SK-N-SH (cell line): ENCODE measurements at regions not wholly inside any gene's neighbourhood (a gene's known extent, or its start where the extent isn't known, plus 50 kb on each side); places are given as distances from the start of the nearest gene placed in this dataset.

ENCODE experiments used
- CTCF ChIA-PET: fragments of 300-600, 350-600 bp; formaldehyde crosslinking; extraction: SDS; loops from one replicate; lab custom pipeline; 2021; lab: Yijun Ruan, JAX
- POLR2A ChIA-PET: fragments of 350-600 bp; sonication (Branson Sonifier 250); formaldehyde crosslinking; extraction: SDS; loops from one replicate; lab custom pipeline; 2020; ENCODE audit warnings: antibody characterized with exemption, inconsistent platforms; lab: Yijun Ruan, JAX
- DNase-seq: peaks from one replicate; pipeline ENCODE4 v3.0.0; 2012
- H2AFZ ChIP-seq: fragments of 200-600 bp; sonication (generic); 2 replicates; pipeline ENCODE4 v1.8.1; 2016; ENCODE audit warnings: antibody characterized with exemption, mild to moderate bottlenecking, low read depth
- H3F3A ChIP-seq: fragments of 200-600 bp; sonication (generic); replicated peaks from 2 replicates; pipeline ENCODE3; 2016; ENCODE audit warnings: antibody characterized with exemption, mild to moderate bottlenecking; ENCODE audit not compliant: insufficient read depth
- H3K27ac ChIP-seq, 2 experiments: fragments of 200-500 bp in 1 of 2; fragments of 200-600 bp in 1 of 2; sonication (Bioruptor generic) in 1 of 2; sonication (generic), shearing (Covaris generic) in 1 of 2; 2 replicates each; pipeline versions ENCODE4 v1.5.1 to v1.6.1; 2014 to 2016; ENCODE audit warnings: low read depth in 2 of 2, inconsistent platforms in 1 of 2, low read length in 1 of 2, mild to moderate bottlenecking in 1 of 2, mixed read lengths in 1 of 2
- H3K27me3 ChIP-seq: fragments of 200-600 bp; sonication (generic), shearing (Covaris generic); 2 replicates; pipeline ENCODE4 v1.6.1; 2016; ENCODE audit warnings: mixed run types; ENCODE audit not compliant: insufficient read depth
- H3K36me3 ChIP-seq, 2 experiments: fragments of 200-500 bp in 1 of 2; fragments of 200-600 bp in 1 of 2; sonication (Bioruptor generic) in 1 of 2; sonication (generic) in 1 of 2; replicated peaks in 1 of 2; 2 replicates each; pipeline versions ENCODE3 to v1.5.1; 2014 to 2016; ENCODE audit warnings: low read length in 1 of 2, mild to moderate bottlenecking in 1 of 2; ENCODE audit not compliant: insufficient read depth in 2 of 2, control insufficient read depth in 1 of 2
- H3K4me1 ChIP-seq, 2 experiments: fragments of 200-500 bp in 1 of 2; fragments of 200-600 bp in 1 of 2; sonication (Bioruptor generic) in 1 of 2; sonication (generic), shearing (Covaris generic) in 1 of 2; 2 replicates each; pipeline versions ENCODE4 v1.5.1 to v1.6.1; 2014 to 2016; ENCODE audit warnings: low read depth in 1 of 2, low read length in 1 of 2, mixed run types in 1 of 2; ENCODE audit not compliant: insufficient read depth in 2 of 2, control insufficient read depth in 1 of 2
- H3K4me2 ChIP-seq: fragments of 200-600 bp; sonication (generic), shearing (Covaris generic); 2 replicates; pipeline ENCODE4 v1.6.1; 2017; ENCODE audit warnings: mixed run types
- H3K4me3 ChIP-seq, 2 experiments: fragments of 200-500 bp in 1 of 2; fragments of 200-600 bp in 1 of 2; sonication (Bioruptor generic) in 1 of 2; sonication (generic), shearing (Covaris generic) in 1 of 2; 2 replicates each; pipeline versions ENCODE4 v1.5.1 to v1.8.1; 2014 to 2016; ENCODE audit warnings: low read depth in 2 of 2, inconsistent platforms in 1 of 2, low read length in 1 of 2, mild to moderate bottlenecking in 1 of 2, mixed read lengths in 1 of 2, moderate library complexity in 1 of 2
- H3K79me2 ChIP-seq: fragments of 200-600 bp; sonication (generic); 2 replicates; pipeline ENCODE4 v1.8.1; 2017; ENCODE audit warnings: mild to moderate bottlenecking; ENCODE audit not compliant: insufficient read depth
- H3K9ac ChIP-seq: fragments of 200-600 bp; sonication (generic); 2 replicates; pipeline ENCODE4 v1.6.1; 2017; ENCODE audit warnings: mixed run types
- H3K9me2 ChIP-seq: fragments of 200-600 bp; sonication (generic); 2 replicates; pipeline ENCODE4 v1.6.1; 2017; ENCODE audit warnings: mixed run types
- H3K9me3 ChIP-seq: fragments of 200-600 bp; sonication (generic); 2 replicates; pipeline ENCODE4 v1.6.1; 2017; ENCODE audit warnings: mixed run types, mild to moderate bottlenecking, moderate library complexity
- H4K20me1 ChIP-seq: fragments of 200-600 bp; sonication (generic); 2 replicates; pipeline ENCODE4 v1.6.1; 2017; ENCODE audit warnings: mild to moderate bottlenecking, mixed run types; ENCODE audit not compliant: insufficient read depth
- ELF1 ChIP-seq: IDR thresholded peaks from 2 replicates; pipeline ENCODE4 v1.4.0; 2012
- EZH2phosphoT487 ChIP-seq: fragments of 200-600 bp; sonication (generic); IDR thresholded peaks from 2 replicates; pipeline ENCODE4 v1.6.1; 2017; ENCODE audit warnings: low read depth, mixed run types, mild to moderate bottlenecking, antibody characterized with exemption, moderate library complexity, borderline replicate concordance
- GABPA ChIP-seq: IDR thresholded peaks from 2 replicates; pipeline ENCODE4 v1.4.0; 2012; ENCODE audit warnings: low read depth, mild to moderate bottlenecking
- MAX ChIP-seq: IDR thresholded peaks from 2 replicates; pipeline ENCODE4 v1.4.0; 2012; ENCODE audit warnings: low read depth
- MXI1 ChIP-seq: IDR thresholded peaks from 2 replicates; pipeline ENCODE4 v1.6.1; 2012; ENCODE audit warnings: mild to moderate bottlenecking, low read depth, low read length, improper control_type of control experiment
- NFIC ChIP-seq: IDR thresholded peaks from 2 replicates; pipeline ENCODE4 v1.4.0; 2012; ENCODE audit warnings: borderline replicate concordance
- NRF1 ChIP-seq: IDR thresholded peaks from 2 replicates; pipeline ENCODE4 v1.6.1; 2012; ENCODE audit warnings: low read depth, mild to moderate bottlenecking, low read length
- POLR2AphosphoS5 ChIP-seq: IDR thresholded peaks from 2 replicates; pipeline ENCODE4 v1.6.1; 2012; ENCODE audit warnings: low read depth, low read length
- RAD21 ChIP-seq: IDR thresholded peaks from 2 replicates; pipeline ENCODE4 v1.6.1; 2012; ENCODE audit warnings: mild to moderate bottlenecking, low read length
- RFX5 ChIP-seq: IDR thresholded peaks from 2 replicates; pipeline ENCODE4 v1.6.1; 2012; ENCODE audit warnings: mild to moderate bottlenecking, improper control_type of control experiment, low read length
- TAF1 ChIP-seq: IDR thresholded peaks from 2 replicates; pipeline ENCODE4 v1.6.1; 2012; ENCODE audit warnings: low read depth, mild to moderate bottlenecking, low read length, moderate library complexity, borderline replicate concordance
- TCF12 ChIP-seq: IDR thresholded peaks from 2 replicates; pipeline ENCODE4 v1.4.0; 2012
- USF2 ChIP-seq: fragments of 150-350 bp; IDR thresholded peaks from 2 replicates; pipeline ENCODE4 v1.6.1; 2017; ENCODE audit warnings: antibody characterized with exemption, low read length, low read depth, borderline replicate concordance
- YY1 ChIP-seq: IDR thresholded peaks from 2 replicates; pipeline ENCODE4 v1.4.0; 2012; ENCODE audit warnings: low read depth, mild to moderate bottlenecking
- ZBTB33 ChIP-seq: IDR thresholded peaks from 2 replicates; pipeline ENCODE4 v1.4.0; 2012; ENCODE audit warnings: low read depth, borderline replicate concordance
- WGBS: methylation state at CpG from one replicate; pipeline ENCODE4 v1.1.6; 2017; ENCODE audit warnings: low lambda C conversion rate; 5-methylcytosine and 5-hydroxymethylcytosine counted together

- Histone ChIP-seq H3K9me3 (no peaks in the 10 kb centered on the region), H3K4me1 (no peaks in the 10 kb centered on the region), H3K27ac (no peak overlapping the region), H3K36me3 (no peaks in the 10 kb centered on the region), H4K20me1 (no peaks in the 10 kb centered on the region), H3K79me2 (no peaks in the 10 kb centered on the region), H2AFZ (no peak overlapping the region), H3K4me2 (no peak overlapping the region), H3K27me3 (peaks cover 11% of the 10 kb centered on the region; the same call in 1 of the 2 replicates)
- 54% methylated on average over 2 of the region's 2 CpGs for WGBS
- CTCF ChIA-PET, result no interaction called here
- no peak for DNase-seq
- TF ChIP-seq MAX, result no peak
- no peak for TF ChIP-seq TAF1
- TF ChIP-seq USF2, result no peak
- no peak for TF ChIP-seq TCF12
- TF ChIP-seq YY1, result no peak
- no peak for TF ChIP-seq NFIC
- no peak for TF ChIP-seq MXI1
- no peak for TF ChIP-seq RAD21
- TF ChIP-seq ZBTB33, result no peak
- TF ChIP-seq ELF1, result no peak
- no peak for TF ChIP-seq POLR2AphosphoS5
- no peak for TF ChIP-seq EZH2phosphoT487
- no peak for TF ChIP-seq RFX5
- TF ChIP-seq, all 33 proteins: peak for 0
- H3K9ac ChIP-seq, result no peak overlapping the region
- POLR2A ChIA-PET, result no interaction called here
- no peaks in the 10 kb centered on the region for H3K9me2 ChIP-seq
- H3F3A ChIP-seq, result no peaks in the 10 kb centered on the region
- H3K4me3 ChIP-seq, result no peak overlapping the region
Measured at GRCh38 chr16:87003414-87003755, 313.8 kb downstream of the C16orf95 start.

GRCh38 chr16:87006021-87006420 lies 311.2 kb downstream of the C16orf95 start:
- no peak overlapping the region for H2AFZ ChIP-seq
- no peak overlapping the region for H3K9ac ChIP-seq
- CTCF ChIA-PET, result no interaction called here
- H4K20me1 ChIP-seq, result no peaks in the 10 kb centered on the region
- no peak for TF ChIP-seq NRF1
- no peak for TF ChIP-seq YY1
- TF ChIP-seq MAX, result no peak
- TF ChIP-seq GABPA, result no peak
- TF ChIP-seq EZH2phosphoT487, result no peak
- TF ChIP-seq TAF1, result no peak
- TF ChIP-seq, all 33 proteins: peak for 0
- Histone ChIP-seq H3K4me2 (no peak overlapping the region), H3K27ac (no peak overlapping the region), H3K79me2 (no peaks in the 10 kb centered on the region), H3K27me3 (peaks cover 15% of the 10 kb centered on the region; the same call in 1 of the 2 replicates), H3K4me1 (no peaks in the 10 kb centered on the region), H3K4me3 (no peak overlapping the region), H3K9me3 (no peaks in the 10 kb centered on the region), H3K36me3 (no peaks in the 10 kb centered on the region), H3F3A (no peaks in the 10 kb centered on the region), H3K9me2 (no peaks in the 10 kb centered on the region)
- no peak for DNase-seq
- 11% methylated on average over 1 of the region's 6 CpGs for WGBS
- POLR2A ChIA-PET, result no interaction called here
